ENCODE measurements at regions not wholly inside any gene's neighbourhood (a gene's known extent, or its start where the extent isn't known, plus 50 kb on each side); places are given as distances from the start of the nearest gene placed in this dataset.

DNA sequence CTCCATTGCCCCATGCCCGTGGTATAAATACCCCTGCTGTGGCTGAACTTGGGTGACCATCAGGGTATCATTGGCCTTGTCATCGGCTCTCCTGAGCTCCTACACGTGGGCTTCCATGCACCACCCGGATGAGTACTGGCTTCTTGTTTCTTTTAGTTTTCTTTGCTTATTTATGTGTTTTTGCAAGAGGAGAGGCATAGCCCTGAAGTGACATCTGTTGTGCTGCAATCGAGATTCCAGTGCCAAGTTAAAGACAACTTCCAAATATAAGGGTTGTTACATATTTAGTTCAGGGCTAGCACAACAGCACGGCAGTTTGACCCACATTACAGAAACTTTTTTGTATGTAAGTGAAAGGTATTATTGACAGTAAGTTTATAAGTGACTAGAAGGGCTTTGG, 1087.1 kb downstream of the TBC1D22A start:
- TF ChIP-seq CTCF (IDR thresholded peaks at IDR 0.05) (no peak), POLR2A (IDR thresholded peaks at IDR 0.05) (no peak), POLR2AphosphoS5 (IDR thresholded peaks at IDR 0.05) (no peak), EP300 (IDR thresholded peaks at IDR 0.05) (no peak)
